ENCODE measurements at regions not wholly inside any gene's neighbourhood (a gene's known extent, or its start where the extent isn't known, plus 50 kb on each side); places are given as distances from the start of the nearest gene placed in this dataset.

- Histone ChIP-seq H3K36me3 (ENCODE audit: control insufficient read depth in 2 of 3, insufficient read depth in 3 of 3, low read length in 3 of 3) (no peaks in the 10 kb centered on the region), H3K27me3 (ENCODE audit: control insufficient read depth in 2 of 2, insufficient read depth in 2 of 2, low read length in 2 of 2) (no peaks in the 10 kb centered on the region), H3K4me1 (ENCODE audit: control insufficient read depth in 2 of 2, insufficient read depth in 2 of 2, low read length in 2 of 2) (no peaks in the 10 kb centered on the region), H3K4me3 (ENCODE audit: low read length) (no peak overlapping the region), H3K27ac (ENCODE audit: low read depth, low read length) (no peak overlapping the region), H3K9me3 (ENCODE audit: control insufficient read depth in 2 of 3, low read length in 3 of 3) (no peaks in the 10 kb centered on the region)
- no peaks in the 10 kb centered on the region for H3K9me3 Mint-ChIP-seq
- H3K36me3 Mint-ChIP-seq: no peaks in the 10 kb centered on the region
- ATAC-seq: no peak
- no peak for DNase-seq
- H3K4me1 Mint-ChIP-seq: no peaks in the 10 kb centered on the region
- POLR2A ChIA-PET: no interaction called here
- H3K4me3 Mint-ChIP-seq: no peak overlapping the region
- intact Hi-C loops (cut with micrococcal nuclease): loop anchor here in 1 of 2 donors (5.0 kb wide), 1 partner anchor 824 kb away; no protein-coding TSS in a partner anchor
- no peak overlapping the region for H3K27ac Mint-ChIP-seq
- H3K27me3 Mint-ChIP-seq: peaks cover 0 to 8% (median 0%) of the 10 kb centered on the region in 5 donors
- CTCF ChIA-PET: no interaction called here
Measured at GRCh38 chr16:79998143-79998542, 397.6 kb upstream of the MAF start.

- Histone ChIP-seq H3K4me3 (ENCODE audit: low read length) (no peak overlapping the region), H3K27me3 (ENCODE audit: control insufficient read depth in 2 of 2, insufficient read depth in 2 of 2, low read length in 2 of 2) (no peaks in the 10 kb centered on the region), H3K27ac (ENCODE audit: low read depth, low read length) (no peak overlapping the region), H3K36me3 (ENCODE audit: control insufficient read depth in 2 of 3, insufficient read depth in 3 of 3, low read length in 3 of 3) (no peaks in the 10 kb centered on the region), H3K9me3 (ENCODE audit: control insufficient read depth in 2 of 3, low read length in 3 of 3) (no peaks in the 10 kb centered on the region), H3K4me1 (ENCODE audit: control insufficient read depth in 2 of 2, insufficient read depth in 2 of 2, low read length in 2 of 2) (no peaks in the 10 kb centered on the region)
- ChIA-PET POLR2A (no interaction called here), CTCF (no interaction called here)
- Mint-ChIP-seq H3K9me3 (peaks cover 0 to 2% (median 0%) of the 10 kb centered on the region in 11 donors), H3K4me3 (no peak overlapping the region), H3K4me1 (no peaks in the 10 kb centered on the region), H3K36me3 (no peaks in the 10 kb centered on the region), H3K27ac (no peak overlapping the region), H3K27me3 (peaks cover 0 to 8% (median 0%) of the 10 kb centered on the region in 5 donors)
- DNase-seq (no peak), ATAC-seq (no peak)
- intact Hi-C loops (cut with micrococcal nuclease): loop anchor here in 1 of 2 donors (5.0 kb wide), 1 partner anchor 825 kb away; no protein-coding TSS in a partner anchor
Measured at GRCh38 chr16:79997257-79997656, 396.7 kb upstream of the MAF start.

GRCh38 chr16:79996321-79996720, 395.8 kb upstream of the MAF start:
- Histone ChIP-seq H3K9me3 (ENCODE audit: control insufficient read depth in 2 of 3, low read length in 3 of 3) (no peaks in the 10 kb centered on the region), H3K36me3 (ENCODE audit: control insufficient read depth in 2 of 3, insufficient read depth in 3 of 3, low read length in 3 of 3) (no peaks in the 10 kb centered on the region), H3K27me3 (ENCODE audit: control insufficient read depth in 2 of 2, insufficient read depth in 2 of 2, low read length in 2 of 2) (no peaks in the 10 kb centered on the region), H3K4me3 (ENCODE audit: low read length) (no peak overlapping the region), H3K4me1 (ENCODE audit: control insufficient read depth in 2 of 2, insufficient read depth in 2 of 2, low read length in 2 of 2) (no peaks in the 10 kb centered on the region), H3K27ac (ENCODE audit: low read depth, low read length) (no peak overlapping the region)
- Mint-ChIP-seq H3K4me3 (no peak overlapping the region), H3K36me3 (no peaks in the 10 kb centered on the region), H3K27ac (no peak overlapping the region), H3K4me1 (no peaks in the 10 kb centered on the region), H3K27me3 (peaks cover 0 to 10% (median 0%) of the 10 kb centered on the region in 5 donors), H3K9me3 (peaks cover 0 to 2% (median 0%) of the 10 kb centered on the region in 11 donors)
- intact Hi-C loops (cut with micrococcal nuclease): loop anchor here in 1 of 2 donors (5.0 kb wide), 1 partner anchor 826 kb away; no protein-coding TSS in a partner anchor
- POLR2A ChIA-PET: no interaction called here
- CTCF ChIA-PET: no interaction called here
- no peak for DNase-seq
- ATAC-seq: no peak

- Histone ChIP-seq H3K27ac (ENCODE audit: low read depth, low read length) (no peak overlapping the region), H3K36me3 (ENCODE audit: control insufficient read depth in 2 of 3, insufficient read depth in 3 of 3, low read length in 3 of 3) (no peaks in the 10 kb centered on the region), H3K4me3 (ENCODE audit: low read length) (no peak overlapping the region), H3K9me3 (ENCODE audit: control insufficient read depth in 2 of 3, low read length in 3 of 3) (no peaks in the 10 kb centered on the region), H3K4me1 (ENCODE audit: control insufficient read depth in 2 of 2, insufficient read depth in 2 of 2, low read length in 2 of 2) (no peaks in the 10 kb centered on the region), H3K27me3 (ENCODE audit: control insufficient read depth in 2 of 2, insufficient read depth in 2 of 2, low read length in 2 of 2) (no peaks in the 10 kb centered on the region)
- intact Hi-C loops (cut with micrococcal nuclease): loop anchor here in 1 of 2 donors (5.0 kb wide), 1 partner anchor 827 kb away; no protein-coding TSS in a partner anchor
- POLR2A ChIA-PET: no interaction called here
- Mint-ChIP-seq H3K4me3 (no peak overlapping the region), H3K36me3 (no peaks in the 10 kb centered on the region), H3K9me3 (peaks cover 0 to 4% (median 0%) of the 10 kb centered on the region in 11 donors), H3K4me1 (no peaks in the 10 kb centered on the region), H3K27me3 (peaks cover 0 to 15% (median 3%) of the 10 kb centered on the region in 5 donors), H3K27ac (no peak overlapping the region)
- ATAC-seq: no peak
- DNase-seq: no peak
- CTCF ChIA-PET: no interaction called here
Measured at GRCh38 chr16:79995315-79995714, 394.8 kb upstream of the MAF start.

- CTCF ChIA-PET: interaction anchor here (0.9 kb wide), 1 partner anchor 9 kb away, joined by 4 read pairs; no protein-coding TSS in a partner anchor
- ATAC-seq: no peak
- Mint-ChIP-seq H3K27me3 (peaks cover 0 to 15% (median 3%) of the 10 kb centered on the region in 5 donors), H3K4me3 (no peak overlapping the region), H3K9me3 (peaks cover 0 to 4% (median 0%) of the 10 kb centered on the region in 11 donors), H3K4me1 (no peaks in the 10 kb centered on the region), H3K27ac (no peak overlapping the region), H3K36me3 (no peaks in the 10 kb centered on the region)
- POLR2A ChIA-PET: no interaction called here
- no peaks in the 10 kb centered on the region for H3K4me1 ChIP-seq (ENCODE audit: control insufficient read depth in 2 of 2, insufficient read depth in 2 of 2, low read length in 2 of 2)
- intact Hi-C loops (cut with micrococcal nuclease): no loop called here
- no peak overlapping the region for H3K27ac ChIP-seq (ENCODE audit: low read depth, low read length)
- H3K4me3 ChIP-seq (ENCODE audit: low read length): no peak overlapping the region
- no peaks in the 10 kb centered on the region for H3K36me3 ChIP-seq (ENCODE audit: control insufficient read depth in 2 of 3, insufficient read depth in 3 of 3, low read length in 3 of 3)
- DNase-seq: no peak
- no peaks in the 10 kb centered on the region for H3K9me3 ChIP-seq (ENCODE audit: control insufficient read depth in 2 of 3, low read length in 3 of 3)
- H3K27me3 ChIP-seq (ENCODE audit: control insufficient read depth in 2 of 2, insufficient read depth in 2 of 2, low read length in 2 of 2): no peaks in the 10 kb centered on the region
Measured at GRCh38 chr16:79994418-79994817, 393.9 kb upstream of the MAF start.

GRCh38 chr16:79993629-79994209, 393.2 kb upstream of the MAF start:
- Mint-ChIP-seq H3K4me3 (no peak overlapping the region), H3K27me3 (peaks cover 0 to 15% (median 3%) of the 10 kb centered on the region in 5 donors), H3K27ac (no peak overlapping the region), H3K4me1 (no peaks in the 10 kb centered on the region), H3K9me3 (peaks cover 0 to 4% (median 0%) of the 10 kb centered on the region in 11 donors), H3K36me3 (no peaks in the 10 kb centered on the region)
- H3K27ac ChIP-seq (ENCODE audit: low read depth, low read length): no peak overlapping the region
- ATAC-seq: no peak
- POLR2A ChIA-PET: no interaction called here
- no peak for DNase-seq
- H3K4me3 ChIP-seq (ENCODE audit: low read length): no peak overlapping the region
- intact Hi-C loops (cut with micrococcal nuclease): no loop called here
- no peaks in the 10 kb centered on the region for H3K4me1 ChIP-seq (ENCODE audit: control insufficient read depth in 2 of 2, insufficient read depth in 2 of 2, low read length in 2 of 2)
- no peaks in the 10 kb centered on the region for H3K36me3 ChIP-seq (ENCODE audit: control insufficient read depth in 2 of 3, insufficient read depth in 3 of 3, low read length in 3 of 3)
- no peaks in the 10 kb centered on the region for H3K27me3 ChIP-seq (ENCODE audit: control insufficient read depth in 2 of 2, insufficient read depth in 2 of 2, low read length in 2 of 2)
- H3K9me3 ChIP-seq (ENCODE audit: control insufficient read depth in 2 of 3, low read length in 3 of 3): no peaks in the 10 kb centered on the region
- CTCF ChIA-PET: interaction anchor here (0.9 kb wide), 1 partner anchor 8 kb away, joined by 4 read pairs; no protein-coding TSS in a partner anchor

GRCh38 chr16:79991969-79992368, 391.4 kb upstream of the MAF start:
- ATAC-seq (no peak), DNase-seq (no peak)
- CTCF ChIA-PET: interaction anchor here (0.6 kb wide), 1 partner anchor 26 kb away, joined by 3 read pairs; no protein-coding TSS in a partner anchor
- Mint-ChIP-seq H3K27ac (no peak overlapping the region), H3K9me3 (peaks cover 0 to 4% (median 0%) of the 10 kb centered on the region in 11 donors), H3K27me3 (peaks cover 0 to 15% (median 3%) of the 10 kb centered on the region in 5 donors), H3K4me1 (no peaks in the 10 kb centered on the region), H3K4me3 (no peak overlapping the region), H3K36me3 (no peaks in the 10 kb centered on the region)
- Histone ChIP-seq H3K4me3 (ENCODE audit: low read length) (no peak overlapping the region), H3K27me3 (ENCODE audit: control insufficient read depth in 2 of 2, insufficient read depth in 2 of 2, low read length in 2 of 2) (no peaks in the 10 kb centered on the region), H3K36me3 (ENCODE audit: control insufficient read depth in 2 of 3, insufficient read depth in 3 of 3, low read length in 3 of 3) (no peaks in the 10 kb centered on the region), H3K27ac (ENCODE audit: low read depth, low read length) (no peak overlapping the region), H3K9me3 (ENCODE audit: control insufficient read depth in 2 of 3, low read length in 3 of 3) (no peaks in the 10 kb centered on the region), H3K4me1 (ENCODE audit: control insufficient read depth in 2 of 2, insufficient read depth in 2 of 2, low read length in 2 of 2) (no peaks in the 10 kb centered on the region)
- POLR2A ChIA-PET: interaction anchor here (0.6 kb wide), 1 partner anchor 10 kb away, joined by 3 read pairs; no protein-coding TSS in a partner anchor
- intact Hi-C loops (cut with micrococcal nuclease): no loop called here

Data from naive thymus-derived CD4-positive, alpha-beta T cell (primary cell).